WTC11 (cell line): ENCODE measurements at regions not wholly inside any gene's neighbourhood (a gene's known extent, or its start where the extent isn't known, plus 50 kb on each side); places are given as distances from the start of the nearest gene placed in this dataset.

ENCODE experiments used
- CTCF ChIP-seq: fragments of 200-600 bp; IDR thresholded peaks from 2 replicates; pipeline ENCODE4 v1.8.0; 2022; ENCODE audit warnings: antibody characterized with exemption
- JUN ChIP-seq: sonication (generic); formaldehyde crosslinking; IDR thresholded peaks from 2 replicates; pipeline ENCODE4 v1.8.0; 2023; ENCODE audit warnings: mild to moderate bottlenecking, missing genetic modification reagents
- OVOL2 ChIP-seq: fragments of 250-450 bp; sonication (Bioruptor Pico); IDR thresholded peaks from 2 replicates; pipeline ENCODE4 v1.9.0; 2021; ENCODE audit warnings: mild to moderate bottlenecking, borderline replicate concordance
- ZNF232 ChIP-seq: sonication (generic); formaldehyde crosslinking; IDR thresholded peaks from 2 replicates; pipeline ENCODE4 v1.8.0; 2022; ENCODE audit warnings: mild to moderate bottlenecking, missing genetic modification reagents
- TF ChIP-seq, protein P1 (sequence below): sonication (generic); formaldehyde crosslinking; conservative IDR thresholded peaks from 2 replicates; pipeline ENCODE4 v1.8.1; 2022; ENCODE audit warnings: mild to moderate bottlenecking, missing genetic modification reagents

DNA sequence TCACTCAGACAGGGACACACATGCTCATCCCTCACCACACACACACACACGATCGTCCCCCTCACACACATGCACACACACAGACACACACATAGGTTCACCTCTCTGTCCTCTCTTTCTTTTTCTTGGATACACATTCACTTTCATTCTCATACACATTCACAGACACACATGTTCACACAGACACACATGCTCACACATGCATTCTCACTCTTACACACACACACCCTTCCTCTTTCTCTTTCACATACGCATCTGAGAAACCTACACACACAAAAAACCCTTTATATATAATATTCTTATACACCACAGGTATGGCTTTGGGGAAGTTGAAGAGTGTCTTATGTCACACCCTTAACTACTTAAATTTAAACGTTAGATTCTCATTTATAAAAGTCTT, 248.6 kb upstream of the RUNX1 start:
- TF ChIP-seq ZNF232 (no peak), CTCF (no peak), JUN (CRISPR knock-in tag) (no peak), OVOL2 (CRISPR knock-in tag) (no peak)
- TF ChIP-seq, protein P1, sequence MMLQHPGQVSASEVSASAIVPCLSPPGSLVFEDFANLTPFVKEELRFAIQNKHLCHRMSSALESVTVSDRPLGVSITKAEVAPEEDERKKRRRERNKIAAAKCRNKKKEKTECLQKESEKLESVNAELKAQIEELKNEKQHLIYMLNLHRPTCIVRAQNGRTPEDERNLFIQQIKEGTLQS: no peak
